Mesendoderm (in vitro differentiated cells): ENCODE measurements at regions not wholly inside any gene's neighbourhood (a gene's known extent, or its start where the extent isn't known, plus 50 kb on each side); places are given as distances from the start of the nearest gene placed in this dataset.

Experiments used
- DNase-seq: peaks from one replicate; pipeline ENCODE4 v3.0.0; 2013
- H2AK5ac ChIP-seq: 2 replicates; pipeline ENCODE4 v1.6.1; 2013; ENCODE audit warnings: low read length, inconsistent platforms
- H2BK120ac ChIP-seq: 2 replicates; pipeline ENCODE4 v1.6.1; 2013; ENCODE audit warnings: low read depth, mild to moderate bottlenecking, low read length, moderate library complexity, mixed read lengths
- H2BK15ac ChIP-seq: replicated peaks from 2 replicates; pipeline ENCODE4 v1.6.1; 2013; ENCODE audit warnings: low read depth, mild to moderate bottlenecking, moderate library complexity
- H2BK5ac ChIP-seq: 2 replicates; pipeline ENCODE4 v1.6.1; 2013; ENCODE audit warnings: low read length, inconsistent platforms
- H3K18ac ChIP-seq: 2 replicates; pipeline ENCODE4 v1.6.1; 2013; ENCODE audit warnings: mild to moderate bottlenecking, low read length, mixed read lengths
- H3K23ac ChIP-seq: one replicate; pipeline ENCODE4 v1.6.1; 2013; ENCODE audit warnings: low read length
- H3K27ac ChIP-seq: 2 replicates; pipeline ENCODE4 v1.5.1; 2013; ENCODE audit warnings: low read depth, mild to moderate bottlenecking, inconsistent platforms, low read length, moderate library complexity
- H3K27me3 ChIP-seq: 2 replicates; pipeline ENCODE4 v1.6.1; 2013; ENCODE audit warnings: low read length, control low read depth, mild to moderate bottlenecking, inconsistent platforms; ENCODE audit not compliant: insufficient read depth, poor library complexity
- H3K36me3 ChIP-seq: 2 replicates; pipeline ENCODE4 v1.6.1; 2013; ENCODE audit warnings: low read length, inconsistent platforms; ENCODE audit not compliant: control insufficient read depth, insufficient read depth
- H3K4ac ChIP-seq: one replicate; pipeline ENCODE4 v1.6.1; 2013; ENCODE audit warnings: low read depth, mild to moderate bottlenecking, low read length, moderate library complexity
- H3K4me1 ChIP-seq: 2 replicates; pipeline ENCODE4 v1.6.1; 2013; ENCODE audit warnings: low read depth, low read length, inconsistent platforms; ENCODE audit not compliant: control insufficient read depth
- H3K4me2 ChIP-seq: 2 replicates; pipeline ENCODE4 v1.6.1; 2013; ENCODE audit warnings: low read length
- H3K4me3 ChIP-seq: 2 replicates; pipeline ENCODE4 v1.5.1; 2013; ENCODE audit warnings: mild to moderate bottlenecking, low read length
- H3K56ac ChIP-seq: one replicate; pipeline ENCODE4 v1.6.1; 2013; ENCODE audit warnings: low read length
- H3K79me1 ChIP-seq: 2 replicates; pipeline ENCODE4 v1.6.1; 2013; ENCODE audit warnings: low read length, inconsistent platforms
- H3K79me2 ChIP-seq: 2 replicates; pipeline ENCODE4 v1.6.1; 2013; ENCODE audit warnings: mild to moderate bottlenecking, low read length; ENCODE audit not compliant: control insufficient read depth, insufficient read depth
- H3K9ac ChIP-seq: 2 replicates; pipeline ENCODE4 v1.6.1; 2013; ENCODE audit warnings: low read length, inconsistent platforms
- H4K5ac ChIP-seq: one replicate; pipeline ENCODE4 v1.6.1; 2013; ENCODE audit warnings: low read length
- H4K8ac ChIP-seq: one replicate; pipeline ENCODE4 v1.6.1; 2013; ENCODE audit warnings: low read depth, mild to moderate bottlenecking, control low read depth, low read length, moderate library complexity
- WGBS: extraction: QIAGEN DNeasy Blood & Tissue Kit; methylation state at CpG from one replicate; pipeline ENCODE4 v1.1.7; 2013; ENCODE audit warnings: low lambda C conversion rate, missing lambda C conversion rate; ENCODE audit not compliant: insufficient coverage; ENCODE audit errors: extremely low coverage; 5-methylcytosine and 5-hydroxymethylcytosine counted together

DNA sequence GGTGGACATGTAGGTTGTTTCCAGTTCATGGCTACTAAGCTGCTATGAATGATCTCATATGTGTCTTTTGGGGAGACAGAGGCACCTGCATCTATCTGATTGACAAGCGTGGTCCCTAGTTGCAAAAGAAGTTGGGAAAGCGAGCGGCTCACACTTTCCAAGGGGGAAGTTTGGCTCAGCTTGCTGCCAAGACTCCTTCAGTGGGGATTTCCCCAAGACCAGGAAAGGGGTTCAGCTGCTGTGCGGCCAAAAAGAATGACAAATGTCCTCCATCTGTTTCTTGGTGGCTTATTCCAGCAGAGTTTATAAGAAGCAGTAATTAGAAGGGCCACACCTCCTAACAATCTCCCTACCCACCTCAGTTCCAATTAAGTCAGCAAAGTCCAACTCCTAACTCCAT lies 128.5 kb upstream of the GALNT2 start:
- Histone ChIP-seq H3K4ac (no peak overlapping the region), H3K79me2 (no peaks in the 10 kb centered on the region), H3K9ac (no peak overlapping the region), H4K8ac (no peak overlapping the region), H3K18ac (no peak overlapping the region), H3K27ac (no peak overlapping the region), H3K79me1 (no peaks in the 10 kb centered on the region), H3K27me3 (no peaks in the 10 kb centered on the region), H3K36me3 (no peaks in the 10 kb centered on the region), H3K4me3 (no peak overlapping the region), H2BK15ac (no peak overlapping the region), H3K23ac (no peak overlapping the region), H3K4me2 (no peak overlapping the region), H3K4me1 (no peaks in the 10 kb centered on the region), H2AK5ac (no peak overlapping the region), H2BK120ac (no peak overlapping the region), H2BK5ac (no peak overlapping the region), H3K56ac (no peak overlapping the region), H4K5ac (no peak overlapping the region)
- no peak for DNase-seq
- no CpG with 5 or more reads among the region's 4 CpGs for whole genome bisulfite sequencing

DNA sequence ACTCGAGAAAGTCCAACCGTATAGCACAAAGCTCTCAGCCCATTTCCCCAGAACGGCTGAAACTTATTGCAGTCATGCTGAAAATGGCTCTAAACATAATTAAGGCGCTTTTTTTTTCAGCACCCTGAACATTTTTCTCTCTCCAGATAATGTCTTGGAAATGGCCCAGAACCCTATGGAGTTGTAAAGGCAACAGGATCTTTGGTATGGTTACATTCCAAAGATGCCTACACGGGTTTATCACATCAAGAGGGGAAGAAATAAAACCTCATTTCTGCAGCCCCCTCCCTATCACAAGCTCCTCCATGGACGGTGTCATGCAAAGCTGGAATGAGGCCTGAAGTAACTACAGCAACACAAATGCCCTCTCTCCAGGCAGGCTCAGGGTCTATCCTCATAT lies 126.4 kb upstream of the GALNT2 start:
- no peaks in the 10 kb centered on the region for H3K79me1 ChIP-seq
- H3K4me2 ChIP-seq: no peak overlapping the region
- no peaks in the 10 kb centered on the region for H3K4me1 ChIP-seq
- no peaks in the 10 kb centered on the region for H3K27me3 ChIP-seq
- WGBS: no CpG with 5 or more reads among the region's 6 CpGs
- H4K8ac ChIP-seq: no peak overlapping the region
- no peak overlapping the region for H3K56ac ChIP-seq
- no peak overlapping the region for H3K4ac ChIP-seq
- no peak overlapping the region for H3K18ac ChIP-seq
- H2BK5ac ChIP-seq: no peak overlapping the region
- peak; percentile 19 for DNase-seq
- no peak overlapping the region for H3K9ac ChIP-seq
- H2BK120ac ChIP-seq: no peak overlapping the region
- H2AK5ac ChIP-seq: no peak overlapping the region
- no peaks in the 10 kb centered on the region for H3K36me3 ChIP-seq
- H3K23ac ChIP-seq: no peak overlapping the region
- no peak overlapping the region for H3K27ac ChIP-seq
- no peak overlapping the region for H2BK15ac ChIP-seq
- no peak overlapping the region for H3K4me3 ChIP-seq
- H4K5ac ChIP-seq: no peak overlapping the region
- H3K79me2 ChIP-seq: no peaks in the 10 kb centered on the region

DNA sequence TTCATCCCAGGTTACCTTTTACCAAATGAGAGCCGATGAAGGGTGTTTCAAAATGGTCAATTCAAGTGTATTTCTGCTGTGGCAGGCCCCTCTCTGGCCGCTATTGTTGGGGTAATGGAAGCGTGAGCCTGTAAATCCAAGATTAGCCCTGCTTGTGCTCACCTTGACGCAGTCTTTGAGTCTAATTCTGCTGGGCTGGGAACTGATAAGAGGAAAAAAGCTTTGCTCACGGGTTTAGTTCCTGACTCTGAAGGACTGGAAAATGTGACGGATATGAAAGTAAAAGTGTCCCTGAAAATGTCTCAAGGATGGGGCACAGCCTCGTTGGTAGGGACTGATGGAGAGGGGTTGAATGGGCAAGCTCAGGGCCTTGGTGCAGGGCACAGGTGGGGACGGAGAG lies 125.9 kb upstream of the GALNT2 start:
- Histone ChIP-seq H3K4me3 (no peak overlapping the region), H3K4me1 (no peaks in the 10 kb centered on the region), H3K23ac (no peak overlapping the region), H2BK15ac (no peak overlapping the region), H3K36me3 (no peaks in the 10 kb centered on the region), H4K5ac (no peak overlapping the region), H3K4me2 (no peak overlapping the region), H3K9ac (no peak overlapping the region), H2BK5ac (no peak overlapping the region), H3K56ac (no peak overlapping the region), H3K79me2 (no peaks in the 10 kb centered on the region), H4K8ac (no peak overlapping the region), H3K4ac (no peak overlapping the region), H3K27ac (no peak overlapping the region), H2BK120ac (no peak overlapping the region), H3K79me1 (no peaks in the 10 kb centered on the region), H3K27me3 (no peaks in the 10 kb centered on the region), H3K18ac (no peak overlapping the region), H2AK5ac (no peak overlapping the region)
- no peak for DNase-seq
- no CpG with 5 or more reads among the region's 8 CpGs for WGBS

DNA sequence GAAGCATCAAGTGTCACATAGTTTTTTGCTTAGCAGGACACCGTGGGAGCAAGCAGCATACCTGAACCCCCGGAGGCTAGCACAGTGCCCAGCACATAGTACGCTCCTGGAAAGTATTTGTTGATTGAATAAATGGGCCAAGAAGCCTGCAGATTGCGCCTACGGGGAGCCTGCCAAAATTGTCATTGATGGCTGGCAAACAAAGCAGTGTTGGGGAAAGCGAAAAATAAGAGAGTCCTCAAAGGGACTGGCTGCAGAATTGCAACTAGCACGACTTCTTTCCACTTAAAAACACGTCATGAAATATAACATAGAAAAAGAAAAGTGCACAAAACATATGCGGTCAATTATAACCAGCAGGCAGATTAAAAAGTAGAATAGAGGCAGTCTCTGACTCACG lies 125.2 kb upstream of the GALNT2 start:
- no peak for DNase-seq
- H2BK120ac ChIP-seq: no peak overlapping the region
- no peak overlapping the region for H2BK15ac ChIP-seq
- H3K4me3 ChIP-seq: no peak overlapping the region
- no peak overlapping the region for H3K27ac ChIP-seq
- no peaks in the 10 kb centered on the region for H3K36me3 ChIP-seq
- H3K23ac ChIP-seq: no peak overlapping the region
- no peak overlapping the region for H3K4ac ChIP-seq
- no peak overlapping the region for H2BK5ac ChIP-seq
- H3K4me1 ChIP-seq: no peaks in the 10 kb centered on the region
- no CpG with 5 or more reads among the region's 10 CpGs for WGBS
- H3K4me2 ChIP-seq: no peak overlapping the region
- no peaks in the 10 kb centered on the region for H3K79me1 ChIP-seq
- no peak overlapping the region for H3K56ac ChIP-seq
- H3K79me2 ChIP-seq: no peaks in the 10 kb centered on the region
- no peak overlapping the region for H3K18ac ChIP-seq
- H4K8ac ChIP-seq: no peak overlapping the region
- H2AK5ac ChIP-seq: no peak overlapping the region
- no peak overlapping the region for H3K9ac ChIP-seq
- H3K27me3 ChIP-seq: no peaks in the 10 kb centered on the region
- H4K5ac ChIP-seq: no peak overlapping the region

DNA sequence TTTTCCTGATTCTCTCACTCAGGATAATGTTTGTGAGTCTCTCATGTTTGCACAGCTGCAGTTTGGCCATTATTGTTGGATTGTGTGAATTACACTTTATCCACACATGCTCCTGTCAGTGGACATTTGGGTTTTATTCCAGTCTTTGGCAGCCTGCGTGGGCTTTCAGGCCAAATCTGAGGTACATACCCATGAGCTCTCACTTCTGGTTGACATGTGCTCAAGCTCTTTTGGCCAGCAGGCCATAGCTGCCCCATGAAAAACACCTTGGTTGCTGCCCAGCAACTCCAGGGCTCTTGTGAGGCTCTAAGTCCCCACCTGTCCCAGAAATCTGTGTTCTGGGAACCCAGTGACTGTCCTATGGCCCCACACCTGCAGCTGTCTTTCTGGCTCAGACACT lies 124.5 kb upstream of the GALNT2 start:
- H3K27ac ChIP-seq: no peak overlapping the region
- no peaks in the 10 kb centered on the region for H3K4me1 ChIP-seq
- H3K56ac ChIP-seq: no peak overlapping the region
- H3K18ac ChIP-seq: no peak overlapping the region
- no peak overlapping the region for H3K4ac ChIP-seq
- H4K5ac ChIP-seq: no peak overlapping the region
- no peak overlapping the region for H2AK5ac ChIP-seq
- no peak overlapping the region for H2BK5ac ChIP-seq
- H3K4me3 ChIP-seq: no peak overlapping the region
- no peaks in the 10 kb centered on the region for H3K79me1 ChIP-seq
- no peak overlapping the region for H3K9ac ChIP-seq
- no peak for DNase-seq
- no peak overlapping the region for H3K4me2 ChIP-seq
- no peaks in the 10 kb centered on the region for H3K27me3 ChIP-seq
- no peak overlapping the region for H2BK120ac ChIP-seq
- H3K36me3 ChIP-seq: no peaks in the 10 kb centered on the region
- H2BK15ac ChIP-seq: no peak overlapping the region
- no peak overlapping the region for H4K8ac ChIP-seq
- no peak overlapping the region for H3K23ac ChIP-seq
- WGBS: no CpG with 5 or more reads among the region's 1 CpG
- no peaks in the 10 kb centered on the region for H3K79me2 ChIP-seq

DNA sequence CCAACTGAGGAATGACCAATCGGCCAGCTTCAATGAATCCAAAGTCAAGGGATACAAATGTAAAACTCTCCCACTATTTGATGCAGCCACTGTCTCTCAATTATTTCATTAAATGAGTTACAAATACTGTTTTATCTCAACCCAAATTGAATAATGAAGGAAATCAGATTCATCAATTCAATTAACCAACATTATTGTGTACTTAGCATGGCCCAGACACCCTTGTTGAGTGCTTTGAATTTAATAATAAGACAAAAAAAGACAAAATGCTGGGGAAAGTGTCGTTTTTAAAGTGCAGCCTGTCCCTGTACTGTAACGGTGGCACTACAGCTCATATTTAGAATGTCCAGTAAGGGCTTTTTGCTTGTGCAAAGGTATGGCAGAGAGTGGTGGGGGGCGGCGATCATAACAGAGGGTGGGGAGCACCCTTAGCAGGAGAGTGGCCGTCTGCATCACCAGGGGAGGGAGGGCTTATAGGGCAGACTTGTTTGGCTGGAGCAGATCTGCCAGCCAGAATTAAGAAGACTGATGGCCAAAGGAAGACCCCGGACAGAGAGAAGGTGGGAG lies 123.8 kb upstream of the GALNT2 start:
- Histone ChIP-seq H3K18ac (no peak overlapping the region), H3K27me3 (no peaks in the 10 kb centered on the region), H3K4me2 (no peak overlapping the region), H3K4ac (no peak overlapping the region), H2BK120ac (no peak overlapping the region), H3K4me3 (no peak overlapping the region), H4K8ac (no peak overlapping the region), H4K5ac (no peak overlapping the region), H3K79me2 (no peaks in the 10 kb centered on the region), H3K4me1 (no peaks in the 10 kb centered on the region), H3K23ac (no peak overlapping the region), H2BK15ac (no peak overlapping the region), H2AK5ac (no peak overlapping the region), H3K36me3 (no peaks in the 10 kb centered on the region), H3K9ac (no peak overlapping the region), H3K79me1 (no peaks in the 10 kb centered on the region), H2BK5ac (no peak overlapping the region), H3K56ac (no peak overlapping the region), H3K27ac (no peak overlapping the region)
- no CpG with 5 or more reads among the region's 7 CpGs for WGBS
- no peak for DNase-seq
